ENCODE measurements at regions not wholly inside any gene's neighbourhood (a gene's known extent, or its start where the extent isn't known, plus 50 kb on each side); places are given as distances from the start of the nearest gene placed in this dataset.

DNA sequence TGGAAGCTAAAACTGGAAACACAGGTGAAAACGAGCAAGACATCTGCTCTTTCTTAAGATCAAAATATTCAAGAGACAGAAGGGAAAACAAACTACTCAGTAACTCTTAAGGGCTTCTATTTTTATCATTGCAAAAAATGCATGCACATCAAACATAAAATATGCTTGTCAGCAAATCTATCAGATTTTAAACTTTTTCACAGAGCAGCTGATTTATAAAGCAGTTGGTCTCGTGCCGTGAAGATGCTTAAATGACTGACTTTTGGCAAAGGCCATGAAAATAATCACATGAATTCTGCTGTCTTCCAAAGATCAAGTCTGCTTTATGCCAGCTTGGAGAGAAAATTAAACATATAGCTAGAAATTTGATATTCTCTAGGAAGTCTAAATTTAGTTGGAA, 482.1 kb upstream of the HS3ST1 start:
- Histone ChIP-seq H3K9me3 (no peaks in the 10 kb centered on the region), H3K27ac (no peak overlapping the region), H3K4me3 (no peak overlapping the region), H3K4me1 (peaks cover 0 to 8% (median 0%) of the 10 kb centered on the region in 12 donors), H3K36me3 (no peaks in the 10 kb centered on the region), H3K27me3 (no peaks in the 10 kb centered on the region)
- intact Hi-C loops (cut with DNase I) = no loop called here
- ATAC-seq (no peak), DNase-seq (no peak)
- 64 to 70% (median 68%) methylated on average over 3 of the region's 3 CpGs for WGBS, 4 donors
- TF ChIP-seq, protein P1, sequence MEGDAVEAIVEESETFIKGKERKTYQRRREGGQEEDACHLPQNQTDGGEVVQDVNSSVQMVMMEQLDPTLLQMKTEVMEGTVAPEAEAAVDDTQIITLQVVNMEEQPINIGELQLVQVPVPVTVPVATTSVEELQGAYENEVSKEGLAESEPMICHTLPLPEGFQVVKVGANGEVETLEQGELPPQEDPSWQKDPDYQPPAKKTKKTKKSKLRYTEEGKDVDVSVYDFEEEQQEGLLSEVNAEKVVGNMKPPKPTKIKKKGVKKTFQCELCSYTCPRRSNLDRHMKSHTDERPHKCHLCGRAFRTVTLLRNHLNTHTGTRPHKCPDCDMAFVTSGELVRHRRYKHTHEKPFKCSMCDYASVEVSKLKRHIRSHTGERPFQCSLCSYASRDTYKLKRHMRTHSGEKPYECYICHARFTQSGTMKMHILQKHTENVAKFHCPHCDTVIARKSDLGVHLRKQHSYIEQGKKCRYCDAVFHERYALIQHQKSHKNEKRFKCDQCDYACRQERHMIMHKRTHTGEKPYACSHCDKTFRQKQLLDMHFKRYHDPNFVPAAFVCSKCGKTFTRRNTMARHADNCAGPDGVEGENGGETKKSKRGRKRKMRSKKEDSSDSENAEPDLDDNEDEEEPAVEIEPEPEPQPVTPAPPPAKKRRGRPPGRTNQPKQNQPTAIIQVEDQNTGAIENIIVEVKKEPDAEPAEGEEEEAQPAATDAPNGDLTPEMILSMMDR (IDR thresholded peaks at IDR 0.05) = no peak
- no peak for TF ChIP-seq POLR2A (IDR thresholded peaks at IDR 0.05)

DNA sequence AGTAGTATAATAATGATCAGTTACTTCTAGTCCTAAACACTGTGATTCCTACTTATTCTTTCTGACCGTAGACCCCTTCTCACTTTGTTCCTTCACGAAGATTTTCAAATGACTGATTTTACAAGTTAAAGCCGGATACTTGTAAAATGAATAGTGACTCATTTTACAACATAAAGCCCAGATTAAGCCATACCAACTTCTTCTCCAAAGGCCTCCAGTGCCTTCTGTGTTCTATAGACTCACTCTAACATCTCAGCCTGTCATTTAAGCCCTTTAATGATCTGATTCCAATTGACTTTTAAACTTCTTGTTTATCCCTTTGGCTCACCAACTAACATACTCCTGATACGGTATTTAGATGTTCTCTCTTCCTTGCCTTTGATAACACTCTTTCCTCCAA, 480.0 kb upstream of the HS3ST1 start:
- H3K9me3 ChIP-seq = no peaks in the 10 kb centered on the region
- no peak overlapping the region for H3K27ac ChIP-seq

DNA sequence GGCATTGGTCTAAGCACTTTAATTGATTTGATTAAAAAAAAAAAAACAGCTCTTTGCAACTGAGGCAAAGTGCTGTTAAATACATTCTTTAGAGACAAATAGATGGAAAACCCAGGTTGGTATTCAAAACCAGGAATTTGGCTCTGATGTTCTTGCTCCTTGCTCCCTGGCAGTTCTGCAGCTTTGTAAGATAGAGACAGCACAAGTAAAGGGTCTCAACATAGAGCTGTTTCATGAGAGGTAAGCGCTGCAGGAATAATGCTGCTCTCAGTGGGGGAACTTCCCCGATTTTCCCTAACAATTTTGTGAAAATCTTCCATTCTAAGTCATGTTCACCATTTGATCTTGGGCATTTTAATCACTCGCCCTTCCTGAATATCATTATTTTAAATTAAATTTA, 479.5 kb upstream of the HS3ST1 start:
- Histone ChIP-seq H3K4me1 (peaks cover 0 to 24% (median 15%) of the 10 kb centered on the region in 12 donors), H3K27ac (no peak overlapping the region), H3K4me3 (no peak overlapping the region), H3K9me3 (no peaks in the 10 kb centered on the region), H3K36me3 (no peaks in the 10 kb centered on the region), H3K27me3 (no peaks in the 10 kb centered on the region)
- WGBS, 4 donors = 81 to 87% (median 85%) methylated on average over 3 of the region's 3 CpGs
- no peak for DNase-seq
- TF ChIP-seq, protein P1 (IDR thresholded peaks at IDR 0.05) = no peak
- TF ChIP-seq POLR2A (IDR thresholded peaks at IDR 0.05) = no peak
- intact Hi-C loops (cut with DNase I) = no loop called here
- ATAC-seq = no peak

More for the DNA sequence above, 480.0 kb upstream of the HS3ST1 start:
- Histone ChIP-seq H3K27me3 (no peaks in the 10 kb centered on the region), H3K4me1 (peaks cover 0 to 20% (median 13%) of the 10 kb centered on the region in 12 donors), H3K4me3 (no peak overlapping the region), H3K36me3 (no peaks in the 10 kb centered on the region)
- intact Hi-C loops (cut with DNase I) = no loop called here
- WGBS, 4 donors = 60 to 84% (median 82%) methylated on average over 4 of the region's 4 CpGs
- DNase-seq (no peak), ATAC-seq (no peak)
- TF ChIP-seq, protein P1 (IDR thresholded peaks at IDR 0.05) = no peak
- TF ChIP-seq POLR2A (IDR thresholded peaks at IDR 0.05) = no peak

DNA sequence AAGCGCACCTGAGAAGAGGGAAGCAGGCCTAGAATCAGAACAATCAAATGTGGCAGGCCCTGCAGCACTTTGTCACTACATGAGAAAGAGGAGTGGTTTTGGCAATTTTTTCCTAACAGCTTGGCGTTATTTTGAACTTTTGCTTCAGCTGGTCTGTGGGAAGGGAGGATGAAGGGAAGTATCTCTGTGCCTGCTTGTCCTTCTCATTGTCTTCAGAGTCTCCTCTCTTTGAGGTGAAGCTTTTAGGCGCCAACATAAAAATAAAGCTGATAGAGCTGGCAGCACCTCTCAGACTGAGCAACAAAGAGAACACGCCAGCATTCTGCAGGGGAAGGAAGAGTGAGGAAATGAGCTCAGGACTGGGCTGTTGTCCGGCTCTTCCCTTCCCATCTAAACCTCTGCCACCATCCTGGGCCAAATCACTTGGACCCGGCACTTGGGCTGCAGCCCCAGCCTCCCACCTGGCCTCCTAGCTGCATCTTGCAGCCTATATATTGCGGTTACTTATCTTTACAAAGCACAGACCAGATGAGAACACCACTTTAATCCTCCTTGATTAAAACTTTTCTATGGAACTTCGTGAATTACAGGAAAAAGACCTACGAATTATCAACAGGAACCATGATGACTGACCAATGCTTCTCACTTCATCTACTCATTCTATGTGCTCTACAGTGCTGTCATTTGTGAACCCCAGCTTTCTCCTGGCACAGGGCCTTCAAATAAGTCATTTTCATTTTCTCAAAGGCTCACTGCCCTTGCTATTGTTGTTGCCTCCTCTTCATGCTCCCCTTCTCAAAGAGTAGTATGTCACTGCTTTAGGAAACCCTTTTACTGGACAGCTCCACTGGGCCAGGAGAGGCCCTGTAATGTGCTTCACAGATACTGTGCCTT, 476.4 kb upstream of the HS3ST1 start:
- no peaks in the 10 kb centered on the region for H3K36me3 ChIP-seq
- no peak overlapping the region for H3K4me3 ChIP-seq
- H3K4me1 ChIP-seq = peaks cover 0 to 24% (median 15%) of the 10 kb centered on the region in 12 donors
- WGBS, 4 donors = 34 to 44% (median 39%) methylated on average over 9 of the region's 9 CpGs
- peak in 1 of 5 donors; percentile 20 for DNase-seq
- H3K27me3 ChIP-seq = no peaks in the 10 kb centered on the region
- intact Hi-C loops (cut with DNase I) = no loop called here
- peak overlapping the region; percentile 40 to 76 (median 57) for H3K27ac ChIP-seq
- TF ChIP-seq, protein P1 (IDR thresholded peaks at IDR 0.05) = no peak
- no peak for TF ChIP-seq POLR2A (IDR thresholded peaks at IDR 0.05)
- peak in 3 of 4 donors; percentile 56 to 69 (median 66) for ATAC-seq
- H3K9me3 ChIP-seq = no peaks in the 10 kb centered on the region

Measured in heart left ventricle (tissue), 16 donors.